ENCODE measurements at regions not wholly inside any gene's neighbourhood (a gene's known extent, or its start where the extent isn't known, plus 50 kb on each side); places are given as distances from the start of the nearest gene placed in this dataset.

- peak; percentile 82 for DNase-seq
These were observed 184.2 kb downstream of the GLI2 start for GRCh38 chr2:120919771-120920453.

GRCh38 chr2:120920454-120921148 lies 184.9 kb downstream of the GLI2 start:
- peak; percentile 54 for DNase-seq

DNA sequence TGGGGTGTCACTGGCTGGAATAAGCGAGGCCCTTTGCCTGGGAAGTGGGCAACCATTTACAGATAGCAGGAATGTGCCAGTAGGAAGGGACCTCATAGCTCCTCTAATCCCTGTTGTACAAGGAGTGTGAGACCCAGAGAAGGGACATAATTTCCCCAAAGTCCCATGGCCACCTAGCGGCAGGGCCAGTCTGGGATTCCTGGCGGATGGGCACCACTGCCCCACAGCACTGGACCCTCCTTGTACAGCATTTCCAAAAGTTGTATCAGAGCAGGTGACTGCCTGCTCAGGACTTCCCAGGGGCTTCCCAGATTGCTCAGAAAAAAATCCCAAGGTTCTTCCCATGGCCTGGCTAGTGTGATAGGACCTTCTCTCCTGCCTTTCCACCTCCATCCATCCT lies 185.8 kb downstream of the GLI2 start:
- DNase-seq: no peak

- DNase-seq: no peak
These were observed 187.1 kb downstream of the GLI2 start for GRCh38 chr2:120922571-120923332.

DNA sequence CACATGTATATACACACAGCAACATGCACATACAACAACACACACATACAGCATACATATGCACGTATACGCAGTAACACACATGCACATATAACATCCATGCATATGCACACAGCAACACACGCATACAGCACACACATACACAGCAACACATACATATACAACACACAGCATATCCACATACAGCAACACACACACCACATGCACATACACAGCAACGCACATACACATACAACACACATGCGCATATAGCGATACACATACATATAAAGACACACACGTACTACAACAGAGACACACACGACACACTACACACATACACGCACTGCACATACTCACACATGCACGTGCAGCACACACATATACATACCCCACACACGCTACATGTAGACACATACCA lies 187.8 kb downstream of the GLI2 start:
- DNase-seq: no peak

DNA sequence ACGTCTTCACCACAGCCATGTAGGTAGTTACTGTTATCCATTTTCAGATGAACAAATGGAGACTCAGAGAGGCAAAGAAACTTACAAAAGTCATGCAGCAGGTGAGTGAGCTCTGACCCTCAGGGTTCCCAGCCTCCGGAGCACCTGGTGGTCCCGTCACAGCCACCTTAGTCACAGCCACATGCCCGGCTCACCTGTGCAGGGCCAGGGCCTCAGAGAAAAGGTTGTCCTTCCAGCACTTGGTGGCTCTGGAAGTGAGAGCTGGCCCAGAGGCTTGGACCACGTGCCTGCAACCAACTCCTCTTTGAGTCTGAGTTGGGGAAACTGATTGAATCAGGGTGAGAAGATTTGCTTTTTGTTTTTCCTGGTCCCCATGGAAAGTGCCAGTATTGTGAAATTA lies 189.3 kb downstream of the GLI2 start:
- no peak for DNase-seq

DNA sequence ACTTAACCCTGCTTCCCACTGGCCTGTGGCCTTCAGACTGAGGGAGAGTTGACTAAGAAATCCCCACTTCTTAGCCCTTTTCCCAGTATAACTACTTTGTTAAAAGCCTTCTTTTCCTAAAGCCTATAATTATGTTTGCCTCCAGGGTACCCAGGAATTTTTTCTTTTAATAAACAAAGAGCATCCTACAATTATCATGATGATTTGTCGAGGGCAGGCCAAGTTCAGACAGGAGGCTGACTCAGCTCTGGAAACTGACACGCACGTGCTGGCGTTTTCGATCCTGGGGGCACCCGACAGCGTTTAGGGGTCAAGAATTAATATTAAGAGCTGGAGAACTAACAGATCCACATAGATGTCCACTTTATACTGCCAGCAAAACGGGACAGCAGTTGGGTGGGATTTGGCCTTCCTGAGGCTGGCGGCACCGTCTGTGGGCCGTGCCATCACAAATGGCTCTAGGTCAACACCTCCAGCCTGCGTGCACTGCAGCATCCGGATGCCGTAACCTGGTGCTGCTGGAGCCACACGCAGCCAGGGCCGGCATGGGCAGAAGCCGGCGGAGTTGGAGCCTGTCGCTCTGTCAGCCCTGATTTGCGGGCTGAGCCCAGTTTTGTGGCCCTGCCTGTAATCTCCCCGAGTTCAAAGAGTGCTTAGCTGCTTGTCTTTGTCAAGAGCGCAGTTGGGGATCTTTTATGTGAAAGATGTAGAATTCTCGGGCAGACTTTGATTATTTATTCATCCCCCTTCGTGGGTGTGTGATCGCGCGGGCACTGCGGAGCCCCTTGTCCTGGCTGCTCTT lies 191.0 kb downstream of the GLI2 start:
- DNase-seq: no peak

DNA sequence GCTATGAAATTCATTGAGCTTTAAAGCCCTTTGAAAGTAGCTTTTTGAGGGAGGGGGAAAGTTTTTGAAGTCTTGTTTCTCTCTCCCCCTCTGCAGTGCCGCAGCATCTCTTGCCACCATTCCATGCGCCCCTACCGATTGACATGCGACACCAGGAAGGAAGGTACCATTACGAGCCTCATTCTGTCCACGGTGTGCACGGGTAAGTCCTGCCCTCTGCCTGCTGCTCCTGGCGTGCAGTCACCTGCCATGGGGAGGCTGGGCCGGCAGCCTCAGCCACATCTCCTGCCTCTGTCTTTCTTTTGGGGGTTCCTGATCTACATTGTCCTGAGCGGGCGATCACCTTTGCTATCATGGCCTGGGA lies 191.6 kb downstream of the GLI2 start:
- DNase-seq: no peak

GRCh38 chr2:120929829-120930228 lies 194.2 kb downstream of the GLI2 start:
- DNase-seq: peak; percentile 70

GRCh38 chr2:120930236-120930635 lies 194.6 kb downstream of the GLI2 start:
- DNase-seq: no peak

- peak; percentile 59 for DNase-seq
These were observed 195.2 kb downstream of the GLI2 start for GRCh38 chr2:120930864-120931263.

- no peak for DNase-seq
These were observed 196.8 kb downstream of the GLI2 start for GRCh38 chr2:120932472-120932871.

GRCh38 chr2:120932881-120933280 lies 197.2 kb downstream of the GLI2 start:
- DNase-seq: no peak

DNA sequence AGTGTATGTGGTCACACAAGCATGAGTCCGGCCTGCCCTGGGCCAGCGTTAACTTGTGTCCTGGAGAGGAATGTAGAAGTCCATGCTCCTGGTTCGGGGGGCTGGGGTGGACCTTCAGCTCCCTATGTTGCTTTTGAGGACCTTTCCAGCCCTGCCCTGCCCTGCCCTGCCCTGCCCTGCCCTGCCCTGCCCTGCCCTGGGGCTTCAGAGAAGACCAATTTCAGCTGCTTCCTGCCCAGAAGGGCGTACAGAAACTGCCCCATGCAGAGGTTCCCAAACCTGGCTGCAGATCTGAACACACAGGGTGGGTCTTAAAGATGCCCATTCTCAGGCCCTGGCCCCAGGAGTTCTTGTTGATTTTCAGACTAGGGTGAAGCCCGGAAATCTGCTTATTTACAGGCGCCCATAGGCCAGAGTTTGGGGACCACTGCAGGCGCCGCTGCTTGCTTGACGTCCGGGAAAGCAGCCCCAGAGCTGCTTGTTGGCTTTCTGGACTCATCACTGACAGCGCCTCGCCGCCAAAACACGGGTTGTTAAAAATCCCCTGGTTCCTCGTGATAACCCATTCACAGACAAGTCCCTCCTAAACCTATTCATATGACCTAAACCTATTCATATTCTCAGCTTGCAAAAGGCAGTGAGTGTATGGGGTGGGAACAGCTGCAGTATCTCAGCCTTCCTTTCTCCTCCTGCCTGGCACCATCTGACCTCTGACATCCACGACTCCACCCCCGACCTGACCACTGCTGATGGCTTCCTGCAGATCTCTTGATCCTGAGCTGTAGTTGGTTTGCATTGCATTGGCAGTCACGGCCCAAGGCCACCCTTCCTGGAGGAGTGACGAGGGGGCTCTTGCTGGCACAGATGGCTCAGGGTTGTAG lies 198.3 kb downstream of the GLI2 start:
- DNase-seq: no peak

GRCh38 chr2:120934574-120935338 lies 199.1 kb downstream of the GLI2 start:
- peak; percentile 97 for DNase-seq

DNA sequence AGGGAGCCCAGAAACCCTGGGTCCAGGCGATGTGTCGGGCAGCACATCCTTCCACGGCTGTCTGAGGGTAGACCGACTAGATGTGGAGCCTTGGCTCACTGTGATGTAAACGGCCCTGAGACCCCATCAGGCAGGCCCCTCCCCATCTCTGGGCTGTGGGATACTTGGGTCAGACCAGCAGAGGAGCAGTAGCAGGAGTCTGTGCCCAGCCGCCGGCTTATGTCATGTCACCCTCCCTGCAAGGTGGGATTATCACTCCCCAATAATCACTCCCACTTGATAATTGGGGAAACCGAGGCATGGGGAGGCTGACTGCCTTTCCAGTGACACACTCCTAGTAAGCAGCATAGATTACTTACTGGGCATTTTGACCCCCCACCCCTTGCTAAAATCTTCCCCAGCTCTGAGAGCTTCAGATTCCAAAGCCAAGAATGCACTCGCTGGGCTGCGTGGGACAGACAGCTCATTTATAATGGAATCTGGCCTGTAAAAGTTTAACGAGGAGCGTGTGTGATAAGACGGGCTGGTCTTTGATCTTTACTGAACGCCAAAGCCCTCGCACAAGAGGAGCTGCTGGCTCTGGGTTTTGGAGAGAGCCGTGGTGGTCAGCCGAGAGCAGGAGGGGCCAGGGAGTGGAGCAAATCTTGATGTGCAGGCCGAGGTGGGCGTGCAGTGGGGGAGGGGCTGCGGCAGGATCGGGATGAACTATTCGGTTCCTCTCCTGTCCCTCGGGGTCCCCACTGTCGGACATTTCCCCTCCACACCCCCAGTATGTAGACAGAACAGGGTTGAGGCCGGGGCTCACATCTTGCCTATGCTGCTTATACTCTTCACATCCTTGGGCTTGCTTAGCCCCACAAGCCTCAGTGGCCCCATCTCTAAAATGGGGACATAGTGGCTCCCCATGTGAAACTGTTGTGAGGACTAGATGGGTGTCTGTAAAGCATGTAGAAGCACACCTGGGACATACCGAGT lies 200.0 kb downstream of the GLI2 start:
- DNase-seq: peak; percentile 81

- peak; percentile 36 for DNase-seq
These were observed 201.0 kb downstream of the GLI2 start for GRCh38 chr2:120936476-120937334.

DNA sequence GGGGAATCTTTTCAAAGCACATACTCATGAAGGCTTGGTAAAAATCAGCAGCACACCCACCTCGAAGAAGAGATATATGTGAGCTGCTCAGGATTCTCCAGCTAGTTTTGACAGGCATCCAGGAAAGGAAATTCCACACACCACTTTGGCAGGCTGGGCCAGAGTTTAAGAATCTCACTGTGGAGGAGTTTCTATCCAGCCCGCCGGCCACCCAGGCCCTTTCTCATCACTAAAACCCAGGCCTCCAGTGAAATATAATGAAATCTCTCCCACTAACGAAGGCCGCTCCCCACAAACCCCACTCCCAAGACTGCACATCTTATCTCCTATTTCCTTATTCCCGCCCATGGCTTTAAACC lies 202.0 kb downstream of the GLI2 start:
- peak; percentile 87 for DNase-seq
